Mesenchymal stem cell (in vitro differentiated cells and primary cell): ENCODE measurements at regions not wholly inside any gene's neighbourhood (a gene's known extent, or its start where the extent isn't known, plus 50 kb on each side); places are given as distances from the start of the nearest gene placed in this dataset.

Experiments used
- DNase-seq: peaks from one replicate; pipeline ENCODE4 v3.0.0-alpha.2; 2013
- H2AFZ ChIP-seq: one replicate; pipeline ENCODE4 v1.6.1; 2013; ENCODE audit warnings: low read depth, mild to moderate bottlenecking, control low read depth, inconsistent platforms, low read length, moderate library complexity
- H2AK5ac ChIP-seq: 2 replicates; pipeline ENCODE4 v1.6.1; 2013; ENCODE audit warnings: low read length, moderate library complexity, mild to moderate bottlenecking, inconsistent platforms; ENCODE audit not compliant: severe bottlenecking
- H2BK120ac ChIP-seq: one replicate; pipeline ENCODE4 v1.6.1; 2013; ENCODE audit warnings: low read depth, mild to moderate bottlenecking, inconsistent platforms, low read length, moderate library complexity
- H2BK12ac ChIP-seq, 2 experiments: one replicate each; pipeline ENCODE4 v1.6.1; 2013; ENCODE audit warnings: inconsistent platforms in 2 of 2, low read length in 2 of 2, mild to moderate bottlenecking in 2 of 2, moderate library complexity in 2 of 2, control low read depth in 1 of 2
- H2BK15ac ChIP-seq: one replicate; pipeline ENCODE4 v1.6.1; 2013; ENCODE audit warnings: mild to moderate bottlenecking, low read depth, inconsistent platforms; ENCODE audit not compliant: poor library complexity, severe bottlenecking
- H2BK5ac ChIP-seq: 2 replicates; pipeline ENCODE4 v1.6.1; 2013; ENCODE audit warnings: low read depth, mild to moderate bottlenecking, low read length, control low read depth, inconsistent platforms; ENCODE audit not compliant: poor library complexity, severe bottlenecking
- H3K14ac ChIP-seq, 2 experiments: one replicate each; pipeline ENCODE4 v1.6.1; 2013; ENCODE audit warnings: inconsistent platforms in 2 of 2, low read length in 2 of 2, control low read depth in 1 of 2, mild to moderate bottlenecking in 1 of 2, moderate library complexity in 1 of 2
- H3K18ac ChIP-seq, 2 experiments: one replicate each; pipeline ENCODE4 v1.6.1; 2013; ENCODE audit warnings: inconsistent platforms in 2 of 2, low read length in 2 of 2, control low read depth in 1 of 2, low read depth in 1 of 2, mild to moderate bottlenecking in 1 of 2
- H3K23ac ChIP-seq, 2 experiments: one replicate each; pipeline ENCODE4 v1.6.1; 2013; ENCODE audit warnings: inconsistent platforms in 2 of 2, low read length in 2 of 2, mild to moderate bottlenecking in 2 of 2, moderate library complexity in 2 of 2, control low read depth in 1 of 2
- H3K27ac ChIP-seq: 2 replicates; pipeline ENCODE4 v1.5.1; 2013; ENCODE audit warnings: mild to moderate bottlenecking, moderate library complexity, low read length, control low read depth, inconsistent platforms; ENCODE audit not compliant: poor library complexity, severe bottlenecking
- H3K27me3 ChIP-seq, 2 experiments: 2 replicates each; pipeline versions ENCODE4 v1.6.1 to v1.7.0; 2013; ENCODE audit warnings: low read length in 2 of 2, mild to moderate bottlenecking in 2 of 2, moderate library complexity in 2 of 2, control low read depth in 1 of 2, inconsistent platforms in 1 of 2; ENCODE audit not compliant: control insufficient read depth in 1 of 2, insufficient read depth in 1 of 2
- H3K36me3 ChIP-seq, 2 experiments: 2 replicates each; pipeline versions ENCODE4 v1.6.1 to v1.7.0; 2013; ENCODE audit warnings: low read length in 2 of 2, control low read depth in 1 of 2, inconsistent platforms in 1 of 2, low read depth in 1 of 2, mild to moderate bottlenecking in 1 of 2; ENCODE audit not compliant: insufficient read depth in 2 of 2, control insufficient read depth in 1 of 2
- H3K4ac ChIP-seq, 2 experiments: one replicate each; pipeline ENCODE4 v1.6.1; 2013; ENCODE audit warnings: inconsistent platforms in 2 of 2, low read length in 2 of 2, mild to moderate bottlenecking in 2 of 2, moderate library complexity in 2 of 2, control low read depth in 1 of 2, low read depth in 1 of 2
- H3K4me1 ChIP-seq: 2 replicates; pipeline ENCODE4 v1.6.1; 2013; ENCODE audit warnings: low read depth, low read length, control low read depth; ENCODE audit not compliant: control insufficient read depth, insufficient read depth
- H3K4me2 ChIP-seq: 2 replicates; pipeline ENCODE4 v1.6.1; 2013; ENCODE audit warnings: low read length, mild to moderate bottlenecking, inconsistent platforms; ENCODE audit not compliant: poor library complexity, severe bottlenecking
- H3K4me3 ChIP-seq, 2 experiments: 2 replicates each; pipeline versions ENCODE4 v1.5.1 to v1.7.0; 2013; ENCODE audit warnings: low read length in 2 of 2, mild to moderate bottlenecking in 2 of 2, control low read depth in 1 of 2, low read depth in 1 of 2; ENCODE audit not compliant: insufficient read depth in 1 of 2
- H3K79me1 ChIP-seq: replicated peaks from 2 replicates; pipeline ENCODE4 v1.6.1; 2013; ENCODE audit warnings: mild to moderate bottlenecking, control low read depth, low read length, inconsistent platforms; ENCODE audit not compliant: poor library complexity, severe bottlenecking
- H3K9ac ChIP-seq: 2 replicates; pipeline ENCODE4 v1.7.0; 2013; ENCODE audit warnings: mild to moderate bottlenecking, low read length, moderate library complexity
- H3K9me3 ChIP-seq: 2 replicates; pipeline ENCODE4 v1.7.0; 2013; ENCODE audit warnings: mild to moderate bottlenecking, low read length; ENCODE audit not compliant: control insufficient read depth
- H4K8ac ChIP-seq: one replicate; pipeline ENCODE4 v1.6.1; 2013; ENCODE audit warnings: inconsistent platforms, mild to moderate bottlenecking, low read length, moderate library complexity
- H4K91ac ChIP-seq: one replicate; pipeline ENCODE4 v1.6.1; 2013; ENCODE audit warnings: mild to moderate bottlenecking, low read length, inconsistent platforms
- WGBS: methylation state at CpG from one replicate; pipeline ENCODE4 v1.1.7; 2013; ENCODE audit warnings: mixed read lengths; 5-methylcytosine and 5-hydroxymethylcytosine counted together

DNA sequence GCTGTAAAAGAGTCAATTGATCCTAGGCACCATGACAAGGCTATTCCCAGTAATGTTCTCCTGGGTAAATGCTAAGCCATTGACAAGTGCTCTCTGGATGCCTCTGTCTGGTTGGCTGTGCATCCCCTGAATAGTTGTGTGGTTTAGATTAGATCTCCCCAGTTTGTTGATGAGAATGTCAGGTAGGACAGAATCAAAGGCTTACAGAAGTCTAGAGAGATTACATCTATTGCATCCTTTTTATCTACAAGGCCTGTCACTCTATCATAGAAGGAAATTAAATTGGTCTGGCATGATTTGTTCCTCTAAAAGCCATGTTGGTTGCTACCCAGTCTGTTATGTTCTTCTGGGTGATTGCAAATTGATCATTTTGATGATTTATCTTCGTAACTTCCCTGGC, 548.3 kb downstream of the GATA3 start:
- Histone ChIP-seq H3K36me3 (no peaks in the 10 kb centered on the region), H2BK12ac (no peak overlapping the region), H3K18ac (no peak overlapping the region), H3K79me1 (no peaks in the 10 kb centered on the region), H2BK5ac (no peak overlapping the region), H3K4ac (no peak overlapping the region), H2AK5ac (no peak overlapping the region), H3K14ac (no peak overlapping the region), H2BK120ac (no peak overlapping the region), H3K4me3 (no peak overlapping the region), H3K27ac (no peak overlapping the region), H3K9ac (no peak overlapping the region), H2BK15ac (no peak overlapping the region), H3K4me2 (no peak overlapping the region), H4K91ac (no peak overlapping the region), H2AFZ (no peak overlapping the region), H3K9me3 (peaks cover 44% of the 10 kb centered on the region), H3K27me3 (no peaks in the 10 kb centered on the region), H3K23ac (no peak overlapping the region), H4K8ac (no peak overlapping the region), H3K4me1 (no peaks in the 10 kb centered on the region)
- WGBS, result no CpG with 5 or more reads among the region's 1 CpG
- DNase-seq, result no peak

DNA sequence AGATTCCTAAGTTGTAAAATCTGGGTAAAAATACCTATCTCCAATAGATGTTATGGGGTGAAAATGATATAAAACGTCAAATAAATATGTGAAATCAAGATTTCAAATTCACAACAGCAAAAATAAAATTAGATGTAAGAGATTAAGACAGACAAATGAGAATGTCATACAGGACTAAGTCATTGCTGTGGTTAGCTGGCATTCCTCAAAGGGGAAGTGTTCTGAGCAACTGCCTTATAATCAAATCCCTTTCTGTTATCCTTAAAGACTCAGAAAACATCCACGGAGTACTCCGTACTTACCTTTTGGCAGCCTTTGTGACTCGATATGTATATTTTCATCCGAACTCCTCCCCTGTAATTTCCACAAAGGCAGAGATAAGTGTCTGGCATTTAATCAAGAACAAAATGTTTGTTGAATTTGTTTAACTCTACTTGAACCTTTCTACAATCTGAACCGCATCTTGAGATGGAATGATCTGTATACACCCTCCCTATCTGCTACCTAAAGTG, 559.6 kb downstream of the GATA3 start:
- H2BK12ac ChIP-seq, result no peak overlapping the region
- no peak overlapping the region for H2BK15ac ChIP-seq
- H3K18ac ChIP-seq, result no peak overlapping the region
- H4K91ac ChIP-seq, result no peak overlapping the region
- H3K9ac ChIP-seq, result no peak overlapping the region
- H3K4me3 ChIP-seq, result no peak overlapping the region
- no peak overlapping the region for H4K8ac ChIP-seq
- no peaks in the 10 kb centered on the region for H3K27me3 ChIP-seq
- no peak overlapping the region for H3K4me2 ChIP-seq
- no peaks in the 10 kb centered on the region for H3K4me1 ChIP-seq
- WGBS, result 55% methylated on average over 3 of the region's 6 CpGs
- H3K4ac ChIP-seq, result no peak overlapping the region
- H3K27ac ChIP-seq, result no peak overlapping the region
- DNase-seq, result no peak
- no peak overlapping the region for H2BK120ac ChIP-seq
- H2AFZ ChIP-seq, result no peak overlapping the region
- H3K36me3 ChIP-seq, result no peaks in the 10 kb centered on the region
- no peak overlapping the region for H3K14ac ChIP-seq
- no peaks in the 10 kb centered on the region for H3K79me1 ChIP-seq
- no peak overlapping the region for H2BK5ac ChIP-seq
- no peaks in the 10 kb centered on the region for H3K9me3 ChIP-seq
- H2AK5ac ChIP-seq, result no peak overlapping the region
- no peak overlapping the region for H3K23ac ChIP-seq

DNA sequence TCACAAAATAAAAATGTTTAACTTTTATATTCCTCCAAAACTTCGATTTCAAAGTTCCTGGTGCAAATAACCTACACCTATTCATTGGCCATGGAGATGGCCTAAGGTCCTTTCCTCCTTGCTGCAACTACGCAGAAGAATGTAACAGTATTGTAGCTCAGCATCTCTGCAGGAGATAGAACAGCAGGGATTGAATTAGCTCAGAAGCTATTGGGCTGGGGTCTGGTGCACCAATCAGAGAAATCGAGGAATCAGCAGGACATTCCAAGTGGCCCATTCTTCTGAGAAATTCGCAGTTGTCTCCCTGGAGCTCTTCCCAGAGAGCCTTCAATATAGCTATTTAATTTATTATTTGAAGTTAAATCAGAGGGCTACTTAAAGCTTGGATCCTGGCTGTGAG, 560.6 kb downstream of the GATA3 start:
- no peaks in the 10 kb centered on the region for H3K9me3 ChIP-seq
- no peaks in the 10 kb centered on the region for H3K79me1 ChIP-seq
- H3K27ac ChIP-seq, result no peak overlapping the region
- no peak overlapping the region for H3K4me3 ChIP-seq
- no peaks in the 10 kb centered on the region for H3K36me3 ChIP-seq
- no peak overlapping the region for H2BK15ac ChIP-seq
- 77% methylated on average over 4 of the region's 4 CpGs for WGBS
- no peak overlapping the region for H3K9ac ChIP-seq
- no peak for DNase-seq
- H4K91ac ChIP-seq, result no peak overlapping the region
- no peak overlapping the region for H3K4me2 ChIP-seq
- H3K27me3 ChIP-seq, result no peaks in the 10 kb centered on the region
- H2BK12ac ChIP-seq, result no peak overlapping the region
- H3K14ac ChIP-seq, result no peak overlapping the region
- no peak overlapping the region for H2AK5ac ChIP-seq
- no peak overlapping the region for H2BK120ac ChIP-seq
- H3K4ac ChIP-seq, result no peak overlapping the region
- H2AFZ ChIP-seq, result no peak overlapping the region
- no peak overlapping the region for H2BK5ac ChIP-seq
- no peak overlapping the region for H4K8ac ChIP-seq
- no peak overlapping the region for H3K23ac ChIP-seq
- no peaks in the 10 kb centered on the region for H3K4me1 ChIP-seq
- H3K18ac ChIP-seq, result no peak overlapping the region

DNA sequence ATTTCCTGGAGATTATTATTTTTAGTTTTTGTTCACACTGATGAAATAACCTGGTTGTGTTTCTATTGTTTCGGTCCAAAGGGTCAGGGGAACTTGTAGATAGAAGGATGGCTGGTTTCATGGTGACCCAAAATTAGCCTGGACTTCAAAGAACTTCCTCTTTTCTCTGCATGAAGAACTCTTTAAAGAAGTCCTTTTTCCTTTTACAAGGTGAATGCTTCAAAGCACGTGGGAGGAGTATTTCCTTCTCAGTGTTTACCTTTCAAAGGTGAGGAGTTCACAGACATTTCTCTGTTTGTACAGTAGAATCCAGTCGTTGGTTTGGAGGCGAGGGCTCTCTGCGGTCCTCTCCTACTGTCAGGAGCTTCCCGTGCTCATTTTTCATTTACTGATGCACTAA, 561.7 kb downstream of the GATA3 start:
- no peak overlapping the region for H3K4ac ChIP-seq
- H3K4me3 ChIP-seq, result no peak overlapping the region
- H3K4me2 ChIP-seq, result no peak overlapping the region
- H3K23ac ChIP-seq, result no peak overlapping the region
- H3K9ac ChIP-seq, result no peak overlapping the region
- DNase-seq, result no peak
- H2BK5ac ChIP-seq, result no peak overlapping the region
- H3K36me3 ChIP-seq, result no peaks in the 10 kb centered on the region
- no peak overlapping the region for H2BK120ac ChIP-seq
- H3K79me1 ChIP-seq, result no peaks in the 10 kb centered on the region
- no peak overlapping the region for H3K14ac ChIP-seq
- no peak overlapping the region for H3K27ac ChIP-seq
- H2BK12ac ChIP-seq, result no peak overlapping the region
- no peaks in the 10 kb centered on the region for H3K27me3 ChIP-seq
- no peaks in the 10 kb centered on the region for H3K4me1 ChIP-seq
- H2BK15ac ChIP-seq, result no peak overlapping the region
- H4K91ac ChIP-seq, result no peak overlapping the region
- no peak overlapping the region for H4K8ac ChIP-seq
- H3K9me3 ChIP-seq, result no peaks in the 10 kb centered on the region
- H3K18ac ChIP-seq, result no peak overlapping the region
- no peak overlapping the region for H2AFZ ChIP-seq
- 77% methylated on average over 6 of the region's 6 CpGs for WGBS
- H2AK5ac ChIP-seq, result no peak overlapping the region
